ENCODE measurements at regions not wholly inside any gene's neighbourhood (a gene's known extent, or its start where the extent isn't known, plus 50 kb on each side); places are given as distances from the start of the nearest gene placed in this dataset.
"Not testable (repeated sequence)": the region's sequence is repeated elsewhere in the genome, so short reads cannot be mapped to it uniquely, and the experiment has no call there.

DNA sequence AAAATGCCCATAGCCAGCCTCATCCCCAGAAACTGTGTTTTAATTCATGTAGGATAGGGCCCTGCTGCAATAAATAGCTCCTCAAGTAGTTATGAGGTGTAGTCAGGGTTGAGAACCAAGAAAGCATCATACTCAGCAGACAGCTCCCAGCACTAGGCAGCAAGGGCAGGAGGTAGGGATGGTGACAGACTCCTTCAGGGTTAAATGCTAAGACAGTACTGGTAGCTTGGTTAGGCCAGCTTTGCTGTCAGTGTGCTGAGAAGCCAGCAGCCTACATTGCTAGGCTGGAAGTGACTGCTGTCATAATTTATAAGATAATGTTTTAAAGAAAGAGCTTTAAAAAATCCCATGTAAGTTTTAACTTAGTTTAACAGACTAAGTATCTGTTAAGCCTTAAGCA lies 113.9 kb upstream of the IMMP2L start:
- peak in 3 of 42 donors; percentile 7 to 14 (median 11) for DNase-seq
- intact Hi-C loops (cut with DNase I): no loop called here

DNA sequence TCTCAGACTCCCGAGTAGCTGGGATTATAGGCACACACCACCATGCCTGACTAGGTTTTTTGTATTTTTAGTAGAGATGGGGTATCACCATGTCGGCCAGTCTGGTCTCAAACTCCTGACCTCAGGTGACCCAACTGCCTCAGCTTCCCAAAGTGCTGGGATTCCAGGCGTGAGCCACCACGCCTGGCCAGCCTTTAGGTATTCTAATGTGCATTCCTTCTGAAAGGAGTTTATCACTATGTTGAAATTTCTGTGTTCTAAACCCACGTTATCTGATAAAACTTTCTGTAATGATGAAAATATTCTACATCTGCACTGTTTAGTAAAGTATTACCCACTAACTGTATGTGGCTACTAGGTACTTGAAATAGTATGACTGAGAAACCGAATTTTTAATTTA lies 110.6 kb upstream of the IMMP2L start:
- DNase-seq: no peak
- intact Hi-C loops (cut with DNase I): no loop called here

DNA sequence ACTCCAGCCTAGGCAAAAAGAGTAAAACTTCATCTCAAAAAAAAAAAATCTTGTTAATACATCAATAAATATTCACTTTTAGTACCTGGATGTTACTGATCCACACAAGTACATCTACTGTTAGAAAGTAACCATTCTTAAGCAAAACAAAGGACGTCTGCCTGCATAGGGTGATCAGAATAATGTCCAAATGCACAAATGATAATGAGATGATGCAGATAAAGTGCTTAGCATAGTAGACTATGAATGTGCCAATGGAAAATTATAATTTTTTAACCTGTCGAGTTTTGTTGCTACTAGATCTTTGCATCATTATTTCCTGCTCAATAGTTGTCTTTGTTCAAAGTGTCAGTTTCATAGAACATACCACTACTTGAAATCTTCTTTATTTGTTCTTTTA lies 109.6 kb upstream of the IMMP2L start:
- no peak for DNase-seq
- intact Hi-C loops (cut with DNase I): no loop called here

DNA sequence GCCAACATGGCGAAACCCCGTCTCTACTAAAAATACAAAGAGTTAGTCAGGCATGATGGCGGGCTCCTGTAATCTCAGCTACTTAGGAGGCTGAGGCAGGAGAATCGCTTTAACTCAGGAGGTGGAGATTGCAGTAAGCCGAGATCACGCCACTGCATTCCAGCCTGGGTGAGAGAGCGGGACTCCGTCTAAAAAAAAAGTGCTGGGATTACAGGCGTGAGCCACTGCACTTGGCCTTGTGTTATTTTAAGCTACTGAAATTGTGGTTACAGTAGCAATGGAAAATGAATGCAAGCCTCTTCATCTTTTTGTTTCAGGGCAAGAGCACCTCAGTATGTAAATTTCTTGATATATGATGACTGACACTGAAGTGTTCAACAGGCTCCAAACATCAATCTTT lies 106.4 kb upstream of the IMMP2L start:
- no peak for DNase-seq
- intact Hi-C loops (cut with DNase I): no loop called here

DNA sequence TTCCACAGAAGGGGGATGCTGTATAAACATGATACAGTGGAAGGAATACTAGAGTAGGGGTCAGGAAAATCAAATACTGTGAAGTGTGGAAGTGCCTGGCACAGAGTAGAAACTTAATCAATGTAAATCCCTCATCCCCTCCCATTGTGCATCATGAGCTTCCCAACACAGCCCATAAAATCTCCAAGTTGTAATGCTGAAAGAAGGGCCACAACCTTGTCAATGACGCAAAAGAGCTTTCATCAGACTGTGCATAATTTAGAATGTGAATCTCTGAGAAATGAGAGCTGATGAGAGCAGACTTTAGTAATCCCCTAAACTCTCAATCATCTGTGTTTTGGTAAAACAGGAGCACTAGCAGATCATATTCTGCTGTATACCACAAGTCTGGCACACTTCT lies 105.2 kb upstream of the IMMP2L start:
- intact Hi-C loops (cut with DNase I): no loop called here

DNA sequence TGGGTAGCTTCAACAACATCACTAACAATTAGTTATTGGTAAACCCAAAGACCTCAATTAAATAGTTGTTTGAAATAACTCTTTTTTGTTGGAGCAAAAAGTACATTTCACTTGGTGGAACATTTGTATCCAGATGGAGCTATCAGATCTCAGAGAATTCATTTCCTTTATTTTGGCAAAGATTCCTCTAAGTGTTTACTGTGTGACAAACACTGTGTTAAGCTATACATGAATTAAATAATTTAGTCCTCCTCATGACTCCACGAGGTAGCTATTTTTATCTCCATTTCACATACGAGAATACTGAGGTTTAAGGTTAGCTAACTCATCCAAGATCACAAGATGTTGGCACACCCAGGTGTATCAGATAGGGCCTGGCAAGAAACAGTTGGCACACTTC lies 104.0 kb upstream of the IMMP2L start:
- no peak for DNase-seq

More for the DNA sequence above, 105.2 kb upstream of the IMMP2L start:
- no peak for DNase-seq

DNA sequence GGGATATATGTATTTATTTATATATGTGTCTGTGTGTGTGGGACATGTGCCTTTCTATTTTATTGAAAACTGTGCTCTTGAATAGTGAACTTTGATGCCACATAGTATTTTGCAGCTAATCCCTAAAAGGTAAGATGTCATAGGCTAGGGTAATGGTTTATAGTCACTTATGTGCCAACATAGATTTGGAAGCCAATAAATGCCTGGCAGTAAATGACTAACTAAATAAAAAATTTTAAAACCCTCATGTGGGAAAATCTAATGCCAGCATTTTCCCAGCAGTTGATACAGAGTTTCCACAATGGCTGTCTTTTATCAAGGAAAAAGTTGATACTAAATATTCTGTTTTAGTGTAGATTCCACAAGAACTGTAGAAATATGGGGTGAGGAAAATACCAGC lies 101.5 kb upstream of the IMMP2L start:
- intact Hi-C loops (cut with DNase I): no loop called here

More for the DNA sequence above, 104.0 kb upstream of the IMMP2L start:
- intact Hi-C loops (cut with DNase I): no loop called here

DNA sequence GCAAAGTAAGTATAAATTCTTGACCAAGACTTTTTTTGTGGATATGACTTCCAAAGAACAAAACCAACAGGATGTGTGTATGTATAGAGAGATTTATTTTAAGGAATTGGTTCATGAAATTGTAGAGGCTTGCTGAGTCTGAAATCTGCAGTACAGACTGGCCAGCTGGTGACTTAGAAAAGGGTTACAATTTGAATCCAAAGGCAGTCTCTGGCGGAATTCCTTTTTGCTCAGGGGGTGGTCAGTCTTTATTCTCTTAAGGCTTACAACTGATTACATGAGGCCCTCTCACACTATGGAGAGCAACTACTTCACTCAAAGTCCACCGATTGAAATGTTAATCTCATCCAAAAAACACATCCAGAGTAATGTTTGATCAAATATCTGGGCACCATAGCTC lies 100.1 kb upstream of the IMMP2L start:
- intact Hi-C loops (cut with DNase I): no loop called here

More for the DNA sequence above, 101.5 kb upstream of the IMMP2L start:
- no peak for DNase-seq

DNA sequence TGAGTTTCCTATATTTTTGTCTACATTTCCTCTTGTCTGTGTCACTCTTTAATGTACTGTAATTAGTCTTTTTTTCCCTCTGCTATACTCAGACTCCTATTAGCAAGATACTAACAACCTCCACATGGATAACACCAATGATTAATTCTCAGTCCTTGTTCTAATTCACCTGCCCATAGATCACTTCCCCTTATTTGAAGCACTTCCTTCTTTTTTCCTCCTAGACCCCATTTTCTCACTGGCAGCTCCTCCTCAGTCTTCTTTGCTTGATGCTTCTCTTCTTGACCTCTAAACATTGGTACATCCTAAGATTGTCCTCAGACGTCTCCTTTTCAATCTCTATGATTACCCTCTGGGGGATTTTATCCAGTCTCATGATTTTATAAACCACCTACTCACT lies 98.2 kb upstream of the IMMP2L start:
- intact Hi-C loops (cut with DNase I): no loop called here
- no peak for DNase-seq

More for the DNA sequence above, 100.1 kb upstream of the IMMP2L start:
- DNase-seq: no peak

DNA sequence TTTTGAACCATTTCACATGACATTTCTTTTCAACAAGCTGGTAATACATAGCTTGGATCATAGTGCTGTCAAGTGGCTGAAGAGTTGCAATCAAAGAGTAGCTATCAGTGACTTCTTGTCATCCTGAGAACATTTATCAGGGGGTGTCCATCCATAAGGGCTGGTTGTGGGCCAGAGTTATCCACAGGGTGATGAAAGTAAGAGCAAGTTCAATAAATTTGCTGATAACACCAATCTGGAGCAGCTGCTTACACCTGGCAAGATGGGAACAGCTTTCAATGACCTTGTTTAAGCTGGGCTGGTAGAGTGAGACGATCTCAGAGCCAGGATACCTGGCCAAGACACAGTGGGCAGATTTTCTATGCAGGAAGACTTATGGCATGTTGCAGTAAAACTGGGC lies 96.3 kb upstream of the IMMP2L start:
- DNase-seq: no peak
- intact Hi-C loops (cut with DNase I): no loop called here

DNA sequence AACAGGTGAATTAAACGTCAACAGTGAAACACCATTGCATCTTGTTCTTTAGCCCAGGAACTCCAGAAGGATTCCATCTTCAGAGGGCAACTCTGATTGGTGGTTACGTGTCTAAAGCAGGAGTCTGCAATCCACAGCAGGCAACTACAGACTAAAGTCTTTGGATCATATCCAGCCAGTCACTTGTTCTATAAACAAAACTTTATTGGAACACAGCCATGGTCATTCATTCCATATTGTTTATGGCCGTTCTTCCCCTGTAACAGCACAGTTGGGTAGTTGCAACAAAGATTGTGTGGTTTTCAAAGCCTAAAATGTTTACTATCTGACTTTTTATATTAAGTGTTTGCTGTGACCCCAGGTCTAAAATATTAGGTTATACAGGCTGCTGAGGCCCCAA lies 94.7 kb upstream of the IMMP2L start:
- DNase-seq: no peak
- intact Hi-C loops (cut with DNase I): no loop called here

DNA sequence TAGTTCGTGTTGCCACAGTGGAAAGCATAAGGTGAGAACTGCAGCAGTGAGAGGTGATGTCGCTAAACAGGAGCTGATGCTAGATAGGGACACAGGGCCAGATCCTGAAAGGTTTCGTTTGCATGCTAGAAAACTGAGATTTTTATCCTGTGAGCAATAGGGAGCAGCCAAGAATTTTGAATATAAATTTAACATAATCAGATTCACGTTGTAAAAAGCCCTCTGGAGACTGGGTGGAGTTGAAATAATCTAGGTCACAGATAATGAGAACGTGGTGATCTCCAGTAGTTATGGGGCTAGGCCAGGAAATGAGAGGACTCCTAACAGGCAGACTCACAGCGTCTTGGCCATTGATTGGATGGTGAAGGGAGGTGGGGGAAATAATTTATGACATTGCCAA lies 92.1 kb upstream of the IMMP2L start:
- intact Hi-C loops (cut with DNase I): no loop called here
- DNase-seq: no peak

DNA sequence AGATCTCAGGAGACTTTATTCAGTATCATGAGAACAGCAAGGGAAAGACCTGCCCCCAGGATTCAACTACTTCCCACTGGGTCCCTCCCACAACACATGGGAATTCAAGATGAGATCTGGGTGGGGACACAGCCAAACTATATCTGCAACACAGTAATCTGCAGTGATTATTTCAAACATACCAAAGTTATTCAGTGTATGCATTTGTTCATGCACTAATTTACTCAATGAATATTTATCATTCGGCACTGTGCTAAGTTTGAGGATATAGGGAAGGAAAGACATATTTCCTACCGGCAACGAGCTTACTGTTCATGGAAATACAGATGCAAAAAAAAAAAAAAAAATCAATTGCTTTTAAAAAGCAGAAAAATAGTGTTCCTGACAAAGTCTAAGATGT lies 91.6 kb upstream of the IMMP2L start:
- no peak for DNase-seq
- intact Hi-C loops (cut with DNase I): no loop called here

DNA sequence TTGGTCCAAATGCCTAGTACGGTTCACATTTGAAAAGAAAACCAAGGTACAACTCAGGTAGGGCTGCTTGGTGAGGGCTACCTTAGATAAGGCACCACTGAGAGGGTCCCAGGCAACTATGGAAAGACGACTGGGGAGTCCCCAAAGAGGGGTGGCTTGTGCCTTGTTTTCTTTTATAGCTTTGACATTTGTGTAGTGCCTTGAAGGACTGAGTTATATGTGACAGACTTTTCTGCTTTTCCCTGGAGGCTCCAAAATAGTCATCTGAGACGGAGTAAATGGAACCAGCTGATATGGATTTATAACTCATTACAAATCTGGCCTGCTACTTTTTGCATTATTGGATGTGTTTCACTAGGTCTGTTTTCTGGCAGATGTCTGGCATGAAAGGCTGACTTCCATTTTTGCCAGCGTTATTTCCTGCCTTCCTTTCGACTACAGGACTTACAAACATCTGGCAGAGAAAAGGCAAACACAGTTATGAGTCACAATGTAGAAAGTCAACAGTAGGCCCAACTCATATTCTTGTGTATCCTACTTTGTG lies 88.2 kb upstream of the IMMP2L start:
- intact Hi-C loops (cut with DNase I): no loop called here
- DNase-seq: no peak

DNA sequence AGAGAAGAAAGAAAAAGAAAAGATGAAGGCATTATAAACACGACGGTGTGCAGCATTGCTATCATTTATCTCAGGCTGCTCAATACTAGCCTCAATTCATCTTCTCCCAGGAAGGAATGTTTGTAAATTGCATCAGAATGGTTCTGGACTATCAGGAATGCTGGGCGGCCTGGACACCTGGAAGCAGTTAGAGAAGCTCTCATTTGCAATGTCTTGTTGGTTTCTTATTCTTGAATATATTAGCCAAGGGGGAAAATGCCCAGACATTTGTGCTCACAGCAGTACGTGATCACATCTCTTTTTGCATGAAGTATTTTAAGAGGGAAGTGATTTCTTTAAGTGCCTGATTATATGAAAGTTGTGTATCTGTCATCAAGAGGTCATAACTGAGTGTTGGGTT lies 85.6 kb upstream of the IMMP2L start:
- DNase-seq: no peak

DNA sequence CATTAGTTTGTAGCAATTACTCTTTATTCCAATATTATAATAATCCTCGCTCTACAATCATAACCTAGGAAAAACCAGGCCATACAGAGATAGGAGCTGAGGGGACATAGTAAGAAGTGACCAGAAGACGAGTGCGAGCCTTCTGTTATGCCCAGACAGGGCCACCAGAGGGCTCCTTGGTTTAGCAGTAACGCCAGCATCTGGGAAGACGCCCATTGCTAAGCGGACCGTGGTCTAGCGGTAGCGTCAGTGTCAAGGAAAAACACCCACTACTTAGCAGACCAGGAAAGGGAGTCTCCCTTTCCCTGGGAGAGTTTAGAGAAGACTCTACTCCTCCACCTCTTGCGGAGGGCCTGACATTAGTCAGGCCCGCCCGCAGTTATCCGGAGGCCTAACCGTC lies 82.3 kb upstream of the IMMP2L start:
- peak in 7 of 42 donors; percentile 8 to 42 (median 18) for DNase-seq
- intact Hi-C loops (cut with DNase I): not testable (repeated sequence)

More for the DNA sequence above, 85.6 kb upstream of the IMMP2L start:
- intact Hi-C loops (cut with DNase I): no loop called here

DNA sequence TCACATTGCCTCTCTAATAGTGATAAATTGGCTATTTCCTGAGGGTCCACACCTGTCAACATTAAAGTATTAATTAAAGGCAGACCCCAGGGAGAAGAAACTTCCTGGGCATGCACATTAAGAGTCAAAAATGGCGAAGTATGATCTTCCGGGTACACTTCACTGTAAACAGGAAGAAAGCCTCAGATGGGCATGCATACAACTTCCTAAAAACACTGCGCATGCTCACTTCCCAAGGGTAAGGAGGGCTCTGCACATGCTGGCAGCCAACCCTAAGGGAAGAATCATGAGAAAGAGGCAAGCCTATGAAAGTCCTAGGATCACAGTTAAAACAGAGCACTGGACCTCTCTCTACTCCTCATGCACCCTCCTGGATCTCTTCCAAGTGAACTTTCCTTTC lies 80.1 kb upstream of the IMMP2L start:
- intact Hi-C loops (cut with DNase I): no loop called here
- DNase-seq: no peak

DNA sequence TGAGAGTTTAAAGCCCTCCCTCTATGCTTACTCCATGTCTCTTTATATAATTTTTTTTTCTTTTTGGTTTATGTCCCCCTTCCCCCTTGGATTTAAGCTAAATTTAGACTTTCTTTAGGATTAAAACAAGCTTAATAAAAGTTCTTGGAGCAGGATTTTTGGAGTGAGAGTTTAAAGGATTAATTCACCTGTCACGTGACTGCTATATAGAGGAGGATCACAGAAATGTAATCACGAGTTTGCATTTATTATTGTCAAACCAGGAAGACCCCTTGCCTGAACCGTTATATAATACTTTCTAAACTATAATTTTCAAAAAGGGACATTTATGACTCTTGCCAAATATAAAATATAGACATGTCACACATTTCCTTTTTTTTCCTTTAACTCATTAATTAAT lies 78.1 kb upstream of the IMMP2L start:
- no peak for DNase-seq
- intact Hi-C loops (cut with DNase I): no loop called here

DNA sequence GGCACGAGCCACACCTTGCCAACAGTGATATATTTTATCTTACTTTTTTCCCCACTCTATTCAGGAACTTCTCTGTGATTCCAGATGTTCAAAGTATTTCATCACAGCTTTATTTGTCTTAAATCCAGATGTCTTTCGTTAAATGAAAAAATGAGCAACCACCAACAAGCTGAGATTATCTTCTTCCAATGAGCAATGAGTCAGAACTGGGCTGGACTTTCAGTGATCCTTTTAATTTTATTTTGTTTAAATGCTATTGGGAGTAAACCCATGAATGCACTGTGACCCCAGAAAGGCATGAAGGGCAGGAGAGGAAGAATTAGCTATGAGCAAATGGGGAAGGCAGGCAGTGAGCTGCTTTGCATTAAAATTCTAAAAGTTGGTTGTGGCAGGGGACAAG lies 77.6 kb upstream of the IMMP2L start:
- no peak for DNase-seq
- intact Hi-C loops (cut with DNase I): no loop called here

DNA sequence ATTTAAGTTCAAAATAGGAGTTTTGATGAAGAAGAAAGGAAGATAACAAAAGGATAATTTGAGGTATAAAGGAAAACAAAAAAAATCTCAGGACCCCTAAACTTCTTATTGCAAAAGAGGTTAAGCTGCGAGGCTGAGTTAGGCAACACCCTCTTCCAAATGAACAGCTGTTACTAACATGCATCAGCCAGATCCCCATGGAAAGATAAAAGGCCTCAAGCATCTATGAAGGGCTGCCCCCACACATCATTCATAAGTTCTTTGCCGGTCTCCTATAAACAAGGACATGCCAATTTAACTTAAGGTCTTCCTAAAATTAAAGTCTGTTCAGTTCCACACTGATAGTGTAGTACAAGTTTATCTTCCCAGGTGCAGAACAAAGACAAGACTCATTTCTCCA lies 75.8 kb upstream of the IMMP2L start:
- no peak for DNase-seq
- intact Hi-C loops (cut with DNase I): no loop called here

DNA sequence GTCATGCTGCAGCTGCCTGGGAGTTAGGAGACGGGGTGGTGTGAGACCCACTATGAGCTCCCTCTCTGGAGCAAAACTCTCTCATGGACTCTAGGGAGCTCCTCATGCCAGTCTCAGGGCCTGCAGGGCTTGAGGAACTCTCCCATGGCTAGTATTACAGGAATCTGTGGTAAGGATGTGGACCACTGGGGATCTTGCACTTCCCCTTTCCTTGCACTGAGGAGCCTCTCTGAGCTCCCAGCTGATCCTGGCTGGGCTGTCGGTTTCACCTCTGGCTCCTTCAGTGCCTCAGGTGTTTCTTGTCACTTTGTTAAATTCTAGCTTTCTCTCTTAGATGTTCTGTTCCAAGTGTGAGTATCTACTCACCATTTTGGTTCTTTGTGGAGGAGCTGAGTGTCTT lies 71.6 kb upstream of the IMMP2L start:
- no peak for DNase-seq
- intact Hi-C loops (cut with DNase I): no loop called here

DNA sequence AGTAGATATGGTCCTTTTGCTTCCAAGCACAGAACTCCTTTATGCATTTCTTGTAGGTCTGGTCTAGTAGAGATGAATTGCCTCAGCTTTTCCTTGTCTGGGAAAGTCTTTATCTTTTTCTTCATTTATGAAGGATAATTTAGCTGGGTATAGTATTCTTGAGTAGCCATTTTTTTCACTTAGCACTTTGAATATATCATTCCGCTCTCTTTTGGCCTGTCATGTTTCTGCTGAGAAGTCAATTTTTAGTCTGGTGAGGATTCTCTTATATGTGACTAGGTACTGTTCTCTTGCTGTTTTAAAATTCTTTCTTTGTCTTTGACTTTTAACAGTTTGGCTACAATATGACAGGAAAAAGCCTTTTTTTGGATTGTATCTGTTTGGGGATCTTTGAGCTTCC lies 68.6 kb upstream of the IMMP2L start:
- intact Hi-C loops (cut with DNase I): no loop called here

More for the DNA sequence above, 68.6 kb upstream of the IMMP2L start:
- no peak for DNase-seq
